ENCODE measurements at regions not wholly inside any gene's neighbourhood (a gene's known extent, or its start where the extent isn't known, plus 50 kb on each side); places are given as distances from the start of the nearest gene placed in this dataset.

DNA sequence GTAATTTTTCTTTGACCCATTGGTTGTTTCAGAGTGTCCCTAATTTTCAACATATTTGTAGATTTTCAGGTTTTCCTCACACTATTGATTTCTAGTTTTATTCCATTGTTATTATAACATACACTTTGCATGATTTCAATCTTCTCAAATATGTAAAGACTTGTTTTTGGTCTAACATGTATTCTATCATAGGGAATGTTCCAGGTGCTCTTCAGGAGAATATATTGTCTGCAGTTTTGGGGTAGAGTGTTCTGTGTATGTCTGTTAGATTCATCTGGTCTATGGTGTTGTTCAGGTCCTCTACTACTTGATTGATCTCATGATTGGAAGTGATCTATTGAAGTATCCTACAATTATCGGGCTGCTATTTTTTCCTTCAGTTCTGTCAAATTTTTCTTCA is 440.9 kb upstream of the MIR17HG start:
- no peak for TF ChIP-seq CTCF (IDR thresholded peaks at IDR 0.05; ENCODE audit: insufficient read depth, low read length)
- no peak for TF ChIP-seq POLR2AphosphoS5 (IDR thresholded peaks at IDR 0.05; ENCODE audit: low read depth)
- no peak for TF ChIP-seq REST (IDR thresholded peaks at IDR 0.05; ENCODE audit: insufficient replicate concordance, low read depth)
- TF ChIP-seq GABPA (IDR thresholded peaks at IDR 0.05; ENCODE audit: low read depth), result no peak
